ENCODE measurements at regions not wholly inside any gene's neighbourhood (a gene's known extent, or its start where the extent isn't known, plus 50 kb on each side); places are given as distances from the start of the nearest gene placed in this dataset.

DNA sequence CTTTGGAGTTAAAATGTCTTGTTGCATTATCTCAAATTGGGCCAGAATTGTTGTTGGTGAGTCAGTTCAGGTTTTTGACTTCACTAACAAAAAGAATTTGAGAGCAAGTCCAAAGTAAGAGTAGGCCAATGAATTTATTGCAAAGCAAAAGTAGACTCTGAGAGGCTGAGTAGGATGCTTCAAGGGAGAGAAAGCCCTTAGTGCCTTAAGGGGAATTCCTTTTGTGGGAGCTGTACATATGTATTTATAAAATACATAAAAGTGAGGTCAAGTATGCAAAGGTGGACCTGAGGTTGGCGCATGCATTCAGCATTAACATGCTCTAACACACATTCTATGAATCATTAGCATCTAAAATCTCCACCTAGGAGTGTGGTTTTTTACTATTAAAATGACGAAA is 565.4 kb downstream of the GRXCR1 start:
- intact Hi-C loops (cut with micrococcal nuclease; ENCODE audit: unreplicated experiment): loop anchor here (5.0 kb wide), 1 partner anchor 106 kb away; no protein-coding TSS in a partner anchor
- H3K9me3 ChIP-seq (ENCODE audit: low read length): no peaks in the 10 kb centered on the region
- H3K9ac ChIP-seq (ENCODE audit: insufficient read depth, low read depth, low read length): no peak overlapping the region
- no peak for FAIRE-seq
- H3K27me3 ChIP-seq (ENCODE audit: control insufficient read depth in 1 of 2, insufficient read depth in 2 of 2, low read length in 2 of 2): no peaks in the 10 kb centered on the region
- TF ChIP-seq HCFC1 (IDR thresholded peaks at IDR 0.05; ENCODE audit: low read depth, low read length) (no peak), RORA (CRISPR knock-in tag; IDR thresholded peaks at IDR 0.05) (no peak), ZNF530 (CRISPR knock-in tag; IDR thresholded peaks at IDR 0.05; ENCODE audit: low read depth) (no peak), SP5 (CRISPR knock-in tag; IDR thresholded peaks at IDR 0.05; ENCODE audit: borderline replicate concordance, low read depth) (no peak), HIVEP1 (CRISPR knock-in tag; IDR thresholded peaks at IDR 0.05) (no peak), ZNF274 (CRISPR knock-in tag; IDR thresholded peaks at IDR 0.05) (no peak), ZNF558 (CRISPR knock-in tag; IDR thresholded peaks at IDR 0.05; ENCODE audit: borderline replicate concordance) (no peak), KAT8 (CRISPR knock-in tag; IDR thresholded peaks at IDR 0.05) (no peak), ZNF224 (CRISPR knock-in tag; IDR thresholded peaks at IDR 0.05) (no peak)
- TF ChIP-seq, protein P1, sequence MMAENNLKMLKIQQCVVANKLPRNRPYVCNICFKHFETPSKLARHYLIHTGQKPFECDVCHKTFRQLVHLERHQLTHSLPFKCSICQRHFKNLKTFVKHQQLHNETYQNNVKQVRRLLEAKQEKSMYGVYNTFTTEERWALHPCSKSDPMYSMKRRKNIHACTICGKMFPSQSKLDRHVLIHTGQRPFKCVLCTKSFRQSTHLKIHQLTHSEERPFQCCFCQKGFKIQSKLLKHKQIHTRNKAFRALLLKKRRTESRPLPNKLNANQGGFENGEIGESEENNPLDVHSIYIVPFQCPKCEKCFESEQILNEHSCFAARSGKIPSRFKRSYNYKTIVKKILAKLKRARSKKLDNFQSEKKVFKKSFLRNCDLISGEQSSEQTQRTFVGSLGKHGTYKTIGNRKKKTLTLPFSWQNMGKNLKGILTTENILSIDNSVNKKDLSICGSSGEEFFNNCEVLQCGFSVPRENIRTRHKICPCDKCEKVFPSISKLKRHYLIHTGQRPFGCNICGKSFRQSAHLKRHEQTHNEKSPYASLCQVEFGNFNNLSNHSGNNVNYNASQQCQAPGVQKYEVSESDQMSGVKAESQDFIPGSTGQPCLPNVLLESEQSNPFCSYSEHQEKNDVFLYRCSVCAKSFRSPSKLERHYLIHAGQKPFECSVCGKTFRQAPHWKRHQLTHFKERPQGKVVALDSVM (CRISPR knock-in tag; IDR thresholded peaks at IDR 0.05): no peak
- no peak overlapping the region for H3K27ac ChIP-seq (ENCODE audit: extremely low read length, insufficient read depth, low read length)
- H3K36me3 ChIP-seq (replicated peaks in 1 of 2; ENCODE audit: control insufficient read depth in 1 of 2, insufficient read depth in 2 of 2, low read length in 2 of 2): no peaks in the 10 kb centered on the region
- no peak for DNase-seq (ENCODE audit: low spot score)
- BruUV-seq (replicated peaks): no TSS peak
- ATAC-seq: no peak
- H3K79me2 ChIP-seq (ENCODE audit: insufficient read depth, low read length): no peaks in the 10 kb centered on the region
- 32% methylated on average over 2 of the region's 2 CpGs for WGBS (ENCODE audit: low lambda C conversion rate)
- in situ Hi-C loops (cut with HindIII; ENCODE audit: extremely low pct_ligation_motif_present, low pct_unique_long_range_greater_than_20kb): loop anchor here (25.0 kb wide), 1 partner anchor 321 kb away; no protein-coding TSS in a partner anchor
- ChIA-PET POLR2A (no interaction called here), CTCF (ENCODE audit: low intra/inter-chr PET ratio, low total read pairs) (no interaction called here)
- H2AFZ ChIP-seq (ENCODE audit: low read length): no peak overlapping the region
- no peaks in the 10 kb centered on the region for H3K4me1 ChIP-seq (ENCODE audit: insufficient read depth, low read length)
- no peak overlapping the region for H3K4me2 ChIP-seq (ENCODE audit: low read depth, low read length)
- H3K4me3 ChIP-seq (replicated peaks in 1 of 3; ENCODE audit: insufficient read depth in 1 of 3, low read depth in 2 of 3, low read length in 3 of 3): no peak overlapping the region
- no peaks in the 10 kb centered on the region for H4K20me1 ChIP-seq (ENCODE audit: insufficient read depth, low read length)

Data from HepG2 (cell line).